Activated CD4-positive, alpha-beta T cell treated with anti-CD3 and anti-CD28 coated beads, Interleukin-2, amount 50 U/mL, for 48 hours (primary cell): ENCODE measurements at regions not wholly inside any gene's neighbourhood (a gene's known extent, or its start where the extent isn't known, plus 50 kb on each side); places are given as distances from the start of the nearest gene placed in this dataset.

Experiments
- DNase-seq, 2 experiments: peaks; one replicate each; pipeline ENCODE4 v3.0.0-alpha.2; 2020

- no peak for DNase-seq
These were observed 307.7 kb downstream of the LMO4 start for GRCh38 chr1:87636198-87636892.

GRCh38 chr1:87638636-87639035 lies 310.0 kb downstream of the LMO4 start:
- DNase-seq: no peak

GRCh38 chr1:87641996-87642395 lies 313.3 kb downstream of the LMO4 start:
- DNase-seq: no peak

GRCh38 chr1:87642581-87643221 lies 314.0 kb downstream of the LMO4 start:
- no peak for DNase-seq

GRCh38 chr1:87644033-87644578 lies 315.4 kb downstream of the LMO4 start:
- no peak for DNase-seq

GRCh38 chr1:87644579-87645190 lies 316.0 kb downstream of the LMO4 start:
- no peak for DNase-seq

GRCh38 chr1:87647430-87648177 lies 318.9 kb downstream of the LMO4 start:
- no peak for DNase-seq

GRCh38 chr1:87648323-87649119 lies 319.8 kb downstream of the LMO4 start:
- no peak for DNase-seq

GRCh38 chr1:87650306-87650705 lies 321.6 kb downstream of the LMO4 start:
- DNase-seq: no peak

- DNase-seq: no peak
These were observed 323.5 kb downstream of the LMO4 start for GRCh38 chr1:87652176-87652575.

GRCh38 chr1:87665151-87665550 lies 336.5 kb downstream of the LMO4 start:
- DNase-seq: no peak

- no peak for DNase-seq
These were observed 338.0 kb downstream of the LMO4 start for GRCh38 chr1:87666681-87667080.

- no peak for DNase-seq
These were observed 341.0 kb downstream of the LMO4 start for GRCh38 chr1:87669674-87670073.

GRCh38 chr1:87673309-87673708 lies 344.6 kb downstream of the LMO4 start:
- DNase-seq: no peak

GRCh38 chr1:87673748-87674147 lies 345.1 kb downstream of the LMO4 start:
- DNase-seq: no peak

- DNase-seq: no peak
These were observed 346.1 kb downstream of the LMO4 start for GRCh38 chr1:87674791-87675190.

- DNase-seq: no peak
These were observed 349.6 kb downstream of the LMO4 start for GRCh38 chr1:87678266-87678665.

- no peak for DNase-seq
These were observed 353.9 kb downstream of the LMO4 start for GRCh38 chr1:87682565-87682964.

- DNase-seq: no peak
These were observed 354.7 kb downstream of the LMO4 start for GRCh38 chr1:87683196-87683956.

- DNase-seq: no peak
These were observed 355.5 kb downstream of the LMO4 start for GRCh38 chr1:87684194-87684593.

GRCh38 chr1:87684713-87685205 lies 356.1 kb downstream of the LMO4 start:
- no peak for DNase-seq
